Mesenchymal stem cell (in vitro differentiated cells and primary cell): ENCODE measurements at regions not wholly inside any gene's neighbourhood (a gene's known extent, or its start where the extent isn't known, plus 50 kb on each side); places are given as distances from the start of the nearest gene placed in this dataset.
"Not testable (repeated sequence)": the region's sequence is repeated elsewhere in the genome, so short reads cannot be mapped to it uniquely, and the experiment has no call there.

ENCODE experiments used
- DNase-seq: peaks from one replicate; pipeline ENCODE4 v3.0.0-alpha.2; 2013
- H2AFZ ChIP-seq: one replicate; pipeline ENCODE4 v1.6.1; 2013; ENCODE audit warnings: low read depth, mild to moderate bottlenecking, control low read depth, inconsistent platforms, low read length, moderate library complexity
- H2AK5ac ChIP-seq: 2 replicates; pipeline ENCODE4 v1.6.1; 2013; ENCODE audit warnings: low read length, moderate library complexity, mild to moderate bottlenecking, inconsistent platforms; ENCODE audit not compliant: severe bottlenecking
- H2BK120ac ChIP-seq: one replicate; pipeline ENCODE4 v1.6.1; 2013; ENCODE audit warnings: low read depth, mild to moderate bottlenecking, inconsistent platforms, low read length, moderate library complexity
- H2BK12ac ChIP-seq, 2 experiments: one replicate each; pipeline ENCODE4 v1.6.1; 2013; ENCODE audit warnings: inconsistent platforms in 2 of 2, low read length in 2 of 2, mild to moderate bottlenecking in 2 of 2, moderate library complexity in 2 of 2, control low read depth in 1 of 2
- H2BK15ac ChIP-seq: one replicate; pipeline ENCODE4 v1.6.1; 2013; ENCODE audit warnings: mild to moderate bottlenecking, low read depth, inconsistent platforms; ENCODE audit not compliant: poor library complexity, severe bottlenecking
- H2BK5ac ChIP-seq: 2 replicates; pipeline ENCODE4 v1.6.1; 2013; ENCODE audit warnings: low read depth, mild to moderate bottlenecking, low read length, control low read depth, inconsistent platforms; ENCODE audit not compliant: poor library complexity, severe bottlenecking
- H3K14ac ChIP-seq, 2 experiments: one replicate each; pipeline ENCODE4 v1.6.1; 2013; ENCODE audit warnings: inconsistent platforms in 2 of 2, low read length in 2 of 2, control low read depth in 1 of 2, mild to moderate bottlenecking in 1 of 2, moderate library complexity in 1 of 2
- H3K18ac ChIP-seq, 2 experiments: one replicate each; pipeline ENCODE4 v1.6.1; 2013; ENCODE audit warnings: inconsistent platforms in 2 of 2, low read length in 2 of 2, control low read depth in 1 of 2, low read depth in 1 of 2, mild to moderate bottlenecking in 1 of 2
- H3K23ac ChIP-seq, 2 experiments: one replicate each; pipeline ENCODE4 v1.6.1; 2013; ENCODE audit warnings: inconsistent platforms in 2 of 2, low read length in 2 of 2, mild to moderate bottlenecking in 2 of 2, moderate library complexity in 2 of 2, control low read depth in 1 of 2
- H3K27ac ChIP-seq: 2 replicates; pipeline ENCODE4 v1.5.1; 2013; ENCODE audit warnings: mild to moderate bottlenecking, moderate library complexity, low read length, control low read depth, inconsistent platforms; ENCODE audit not compliant: poor library complexity, severe bottlenecking
- H3K27me3 ChIP-seq, 2 experiments: 2 replicates each; pipeline versions ENCODE4 v1.6.1 to v1.7.0; 2013; ENCODE audit warnings: low read length in 2 of 2, mild to moderate bottlenecking in 2 of 2, moderate library complexity in 2 of 2, control low read depth in 1 of 2, inconsistent platforms in 1 of 2; ENCODE audit not compliant: control insufficient read depth in 1 of 2, insufficient read depth in 1 of 2
- H3K36me3 ChIP-seq, 2 experiments: 2 replicates each; pipeline versions ENCODE4 v1.6.1 to v1.7.0; 2013; ENCODE audit warnings: low read length in 2 of 2, control low read depth in 1 of 2, inconsistent platforms in 1 of 2, low read depth in 1 of 2, mild to moderate bottlenecking in 1 of 2; ENCODE audit not compliant: insufficient read depth in 2 of 2, control insufficient read depth in 1 of 2
- H3K4ac ChIP-seq, 2 experiments: one replicate each; pipeline ENCODE4 v1.6.1; 2013; ENCODE audit warnings: inconsistent platforms in 2 of 2, low read length in 2 of 2, mild to moderate bottlenecking in 2 of 2, moderate library complexity in 2 of 2, control low read depth in 1 of 2, low read depth in 1 of 2
- H3K4me1 ChIP-seq: 2 replicates; pipeline ENCODE4 v1.6.1; 2013; ENCODE audit warnings: low read depth, low read length, control low read depth; ENCODE audit not compliant: control insufficient read depth, insufficient read depth
- H3K4me2 ChIP-seq: 2 replicates; pipeline ENCODE4 v1.6.1; 2013; ENCODE audit warnings: low read length, mild to moderate bottlenecking, inconsistent platforms; ENCODE audit not compliant: poor library complexity, severe bottlenecking
- H3K4me3 ChIP-seq, 2 experiments: 2 replicates each; pipeline versions ENCODE4 v1.5.1 to v1.7.0; 2013; ENCODE audit warnings: low read length in 2 of 2, mild to moderate bottlenecking in 2 of 2, control low read depth in 1 of 2, low read depth in 1 of 2; ENCODE audit not compliant: insufficient read depth in 1 of 2
- H3K79me1 ChIP-seq: replicated peaks from 2 replicates; pipeline ENCODE4 v1.6.1; 2013; ENCODE audit warnings: mild to moderate bottlenecking, control low read depth, low read length, inconsistent platforms; ENCODE audit not compliant: poor library complexity, severe bottlenecking
- H3K9ac ChIP-seq: 2 replicates; pipeline ENCODE4 v1.7.0; 2013; ENCODE audit warnings: mild to moderate bottlenecking, low read length, moderate library complexity
- H3K9me3 ChIP-seq: 2 replicates; pipeline ENCODE4 v1.7.0; 2013; ENCODE audit warnings: mild to moderate bottlenecking, low read length; ENCODE audit not compliant: control insufficient read depth
- H4K8ac ChIP-seq: one replicate; pipeline ENCODE4 v1.6.1; 2013; ENCODE audit warnings: inconsistent platforms, mild to moderate bottlenecking, low read length, moderate library complexity
- H4K91ac ChIP-seq: one replicate; pipeline ENCODE4 v1.6.1; 2013; ENCODE audit warnings: mild to moderate bottlenecking, low read length, inconsistent platforms
- WGBS: methylation state at CpG from one replicate; pipeline ENCODE4 v1.1.7; 2013; ENCODE audit warnings: mixed read lengths; 5-methylcytosine and 5-hydroxymethylcytosine counted together

DNA sequence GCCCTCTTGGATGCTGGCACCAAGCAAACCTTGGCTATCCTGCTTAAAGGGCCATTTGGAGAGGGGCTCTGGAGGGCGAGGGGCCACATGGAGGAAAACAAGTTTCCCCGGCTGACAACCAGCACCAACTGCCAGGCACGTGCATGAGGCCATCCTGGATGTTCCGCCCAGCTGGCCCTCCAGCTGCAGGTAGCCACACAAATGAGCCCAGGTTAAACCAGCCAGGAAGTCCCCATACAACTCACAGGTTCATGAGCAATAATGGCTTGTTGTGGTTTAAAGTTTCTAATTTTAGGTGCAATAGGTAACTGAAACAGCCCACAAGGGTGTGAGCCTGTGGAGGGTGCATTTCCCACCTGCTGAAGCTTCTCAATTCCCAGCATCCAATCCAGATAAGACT lies 93.6 kb downstream of the ALG1L2 start:
- not testable (repeated sequence) for H3K4me1 ChIP-seq, H2BK12ac ChIP-seq, H3K27me3 ChIP-seq, H3K18ac ChIP-seq, H4K8ac ChIP-seq, H3K36me3 ChIP-seq, H3K27ac ChIP-seq, H3K9ac ChIP-seq, H3K14ac ChIP-seq, H3K23ac ChIP-seq, H2BK15ac ChIP-seq, DNase-seq, H3K9me3 ChIP-seq, H3K79me1 ChIP-seq, H4K91ac ChIP-seq, H2AFZ ChIP-seq, H3K4ac ChIP-seq, H3K4me2 ChIP-seq, H2BK5ac ChIP-seq, H3K4me3 ChIP-seq, H2BK120ac ChIP-seq, H2AK5ac ChIP-seq
- 87% methylated on average over 4 of the region's 4 CpGs for WGBS

- H3K14ac ChIP-seq, H2AK5ac ChIP-seq, H3K9me3 ChIP-seq, H3K9ac ChIP-seq, H3K27ac ChIP-seq, H4K91ac ChIP-seq, H3K4ac ChIP-seq, H3K36me3 ChIP-seq, H2BK12ac ChIP-seq, H3K4me1 ChIP-seq, H3K4me2 ChIP-seq, H3K27me3 ChIP-seq, H2AFZ ChIP-seq, H3K18ac ChIP-seq, H2BK120ac ChIP-seq, H2BK15ac ChIP-seq, H2BK5ac ChIP-seq, H3K79me1 ChIP-seq, H4K8ac ChIP-seq, H3K23ac ChIP-seq, H3K4me3 ChIP-seq: not testable (repeated sequence)
- peak; percentile 10 for DNase-seq
- 10% methylated on average over 12 of the region's 13 CpGs for WGBS
Observed at GRCh38 chr3:130176476-130177256, 95.0 kb downstream of the ALG1L2 start.

- not testable (repeated sequence) for H3K9ac ChIP-seq, H4K91ac ChIP-seq, H3K36me3 ChIP-seq, H3K4me2 ChIP-seq, H3K79me1 ChIP-seq, H3K4ac ChIP-seq, H3K23ac ChIP-seq, H3K14ac ChIP-seq, H2BK15ac ChIP-seq, H3K4me1 ChIP-seq, H3K27ac ChIP-seq, H4K8ac ChIP-seq, H2BK120ac ChIP-seq, H3K4me3 ChIP-seq, H2BK5ac ChIP-seq, H3K18ac ChIP-seq, H2AK5ac ChIP-seq, H3K27me3 ChIP-seq, H3K9me3 ChIP-seq, H2AFZ ChIP-seq, H2BK12ac ChIP-seq
- DNase-seq, result peak; percentile 36
- 41% methylated on average over 2 of the region's 3 CpGs for WGBS
Observed at GRCh38 chr3:130178835-130179234, 97.2 kb downstream of the ALG1L2 start.

DNA sequence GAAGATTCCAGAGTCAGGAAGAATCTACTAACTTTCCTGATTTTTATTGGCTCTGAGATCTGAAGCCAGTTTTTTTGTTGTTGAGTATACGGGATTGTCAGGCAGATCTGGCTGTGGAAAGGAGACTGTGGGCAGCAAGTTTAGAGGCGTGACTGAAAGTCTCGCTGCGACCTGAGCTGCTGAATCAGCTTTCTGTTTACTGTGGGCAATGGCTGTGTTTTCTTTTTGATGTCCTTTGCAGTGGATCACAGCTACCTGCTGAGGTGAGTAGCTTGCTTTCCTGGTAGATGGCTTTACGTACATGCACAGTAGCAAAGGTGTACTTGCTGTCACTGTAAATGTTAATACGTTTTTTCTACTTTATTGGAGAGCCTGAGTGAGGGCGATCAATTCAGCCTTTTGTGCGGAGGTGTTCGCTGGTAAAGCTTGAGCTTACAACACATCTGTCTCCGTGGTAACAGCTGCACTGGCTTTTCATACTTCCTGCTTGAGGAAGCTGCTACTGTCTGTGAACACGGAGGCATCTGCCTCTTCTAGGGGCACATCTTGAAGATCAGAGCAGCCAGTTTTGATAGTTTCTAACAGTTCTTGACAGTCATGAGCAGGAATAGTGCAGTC lies 97.8 kb downstream of the ALG1L2 start:
- not testable (repeated sequence) for H3K27me3 ChIP-seq, H2BK5ac ChIP-seq, H3K4ac ChIP-seq, H3K18ac ChIP-seq, H3K14ac ChIP-seq, H2BK15ac ChIP-seq, H3K79me1 ChIP-seq, H4K91ac ChIP-seq, H4K8ac ChIP-seq, H3K4me2 ChIP-seq, H3K27ac ChIP-seq, H2AK5ac ChIP-seq, H2BK12ac ChIP-seq, H3K9me3 ChIP-seq, H3K4me1 ChIP-seq, H3K23ac ChIP-seq, H2AFZ ChIP-seq, H3K36me3 ChIP-seq, H2BK120ac ChIP-seq
- Histone ChIP-seq H3K4me3 (peak overlapping the region in 1 of 2 experiments; percentile 65), H3K9ac (peak overlapping the region; percentile 66)
- DNase-seq, result peak; percentile 41
- 16% methylated on average over 11 of the region's 11 CpGs for WGBS
